SU-DHL-6 (cell line): ENCODE measurements at regions not wholly inside any gene's neighbourhood (a gene's known extent, or its start where the extent isn't known, plus 50 kb on each side); places are given as distances from the start of the nearest gene placed in this dataset.

ENCODE experiments used
- H2AFZ ChIP-seq: fragments of 200-600 bp; sonication (generic); 2 replicates; pipeline ENCODE4 v1.6.1; 2014; ENCODE audit warnings: low read depth, mild to moderate bottlenecking, moderate library complexity, mixed read lengths, antibody characterized with exemption, low read length; ENCODE audit not compliant: severe bottlenecking
- H3F3A ChIP-seq: fragments of 200-600 bp; shearing (Covaris generic); 2 replicates; pipeline ENCODE4 v1.6.0; 2016; ENCODE audit warnings: antibody characterized with exemption, mild to moderate bottlenecking; ENCODE audit not compliant: insufficient read depth
- H3K27ac ChIP-seq: fragments of 200-600 bp; sonication (generic); 2 replicates; pipeline ENCODE4 v1.5.1; 2016; ENCODE audit warnings: low read depth, mild to moderate bottlenecking, low read length, moderate library complexity, mixed read lengths
- H3K27me3 ChIP-seq: fragments of 200-600 bp; sonication (generic), shearing (Covaris generic); 2 replicates; pipeline ENCODE4 v1.6.0; 2014; ENCODE audit warnings: mild to moderate bottlenecking, low read length
- H3K36me3 ChIP-seq: fragments of 200-600 bp; sonication (generic); 2 replicates; pipeline ENCODE4 v1.6.1; 2014; ENCODE audit warnings: mild to moderate bottlenecking, low read length, mixed read lengths
- H3K4me2 ChIP-seq: fragments of 300-600, 200-600 bp; shearing (Covaris generic), sonication (generic); 2 replicates; pipeline ENCODE4 v1.6.0; 2014; ENCODE audit warnings: low read length, low read depth, mild to moderate bottlenecking; ENCODE audit not compliant: poor library complexity, severe bottlenecking
- H3K4me3 ChIP-seq: fragments of 200-600 bp; sonication (generic); 2 replicates; pipeline ENCODE4 v1.5.1; 2014; ENCODE audit warnings: antibody characterized with exemption, low read length, mild to moderate bottlenecking, mixed read lengths; ENCODE audit not compliant: insufficient read depth, poor library complexity, severe bottlenecking
- H3K79me2 ChIP-seq: fragments of 200-600 bp; sonication (generic); 2 replicates; pipeline ENCODE4 v1.6.1; 2014; ENCODE audit warnings: mild to moderate bottlenecking, low read length, moderate library complexity; ENCODE audit not compliant: insufficient read depth
- H3K9ac ChIP-seq: fragments of 200-600 bp; sonication (generic); 2 replicates; pipeline ENCODE4 v1.7.0; 2014; ENCODE audit warnings: mild to moderate bottlenecking, low read length
- H3K9me2 ChIP-seq: fragments of 200-600 bp; sonication (generic); replicated peaks from 2 replicates; pipeline ENCODE4 v1.6.1; 2014; ENCODE audit warnings: low read length; ENCODE audit not compliant: insufficient read depth
- H3K9me3 ChIP-seq: fragments of 200-600 bp; sonication (generic); 2 replicates; pipeline ENCODE4 v1.6.1; 2014; ENCODE audit warnings: low read length, mixed read lengths; ENCODE audit not compliant: insufficient read depth
- H4K20me1 ChIP-seq: fragments of 200-600 bp; sonication (generic); 2 replicates; pipeline ENCODE4 v1.6.1; 2014; ENCODE audit warnings: low read depth, mild to moderate bottlenecking, antibody characterized with exemption, low read length, moderate library complexity, mixed read lengths
- CTCF ChIP-seq: fragments of 200-600 bp; sonication (generic); IDR thresholded peaks from one replicate; pipeline ENCODE4 v1.5.1; 2017; ENCODE audit warnings: antibody characterized with exemption, mild to moderate bottlenecking, low read length, moderate library complexity; ENCODE audit not compliant: insufficient read depth, poor library complexity, severe bottlenecking
- EZH2phosphoT487 ChIP-seq: fragments of 200-600 bp; sonication (generic), shearing (Covaris generic); conservative IDR thresholded peaks from 2 replicates; pipeline ENCODE4 v1.6.1; 2018; ENCODE audit warnings: mild to moderate bottlenecking, antibody characterized with exemption, low read length, moderate library complexity, mixed read lengths

GRCh38 chr14:98608071-98609060, 663.6 kb downstream of the BCL11B start:
- Histone ChIP-seq H4K20me1 (no peaks in the 10 kb centered on the region), H3K36me3 (no peaks in the 10 kb centered on the region), H3K27ac (no peak overlapping the region), H3K79me2 (no peaks in the 10 kb centered on the region), H3K27me3 (no peaks in the 10 kb centered on the region), H3K9me2 (no peaks in the 10 kb centered on the region), H3F3A (no peaks in the 10 kb centered on the region), H3K9ac (no peak overlapping the region), H3K4me2 (no peak overlapping the region), H3K9me3 (no peaks in the 10 kb centered on the region), H3K4me3 (no peak overlapping the region), H2AFZ (no peak overlapping the region)
- TF ChIP-seq CTCF (no peak), EZH2phosphoT487 (no peak)

DNA sequence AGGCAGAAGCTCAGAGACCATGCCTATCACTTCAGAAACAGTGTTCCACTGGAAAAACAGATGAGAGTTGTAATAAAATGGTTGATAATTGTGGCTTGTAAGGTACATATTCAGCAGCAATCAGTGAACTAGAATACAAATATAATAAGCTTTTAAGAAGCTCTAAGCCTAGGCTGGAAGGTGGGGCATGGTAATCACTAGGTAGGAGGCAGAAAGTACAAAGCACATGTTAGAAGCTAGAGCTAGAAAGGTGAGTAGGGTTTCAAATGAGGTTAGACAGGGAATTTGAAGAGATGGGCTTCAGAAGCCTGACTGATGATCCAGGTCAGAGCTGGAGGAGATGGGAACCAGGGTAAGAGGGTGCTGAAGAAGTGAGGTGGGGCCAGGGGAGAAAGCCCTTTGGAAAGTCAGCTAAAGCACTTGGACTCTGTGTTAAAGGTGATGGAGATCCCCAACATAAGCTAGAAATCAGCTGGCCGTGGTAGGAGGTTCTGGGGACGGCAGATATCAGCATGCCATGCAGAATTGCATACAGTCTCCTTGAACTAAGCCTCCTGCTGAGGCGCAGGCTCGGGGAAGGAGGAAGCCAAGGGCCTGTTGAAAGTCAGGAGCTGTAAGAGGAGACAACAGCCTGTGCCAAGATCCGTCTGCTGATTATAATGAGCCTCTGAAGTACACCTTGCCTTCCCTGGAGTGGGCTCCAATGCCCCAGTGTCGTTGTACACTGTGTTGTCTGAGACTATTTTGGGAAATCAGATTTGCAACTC, 659.4 kb downstream of the BCL11B start:
- peaks cover 3% of the 10 kb centered on the region; the same call in 1 of the 2 replicates for H3K9me3 ChIP-seq
- no peaks in the 10 kb centered on the region for H3F3A ChIP-seq
- H3K9me2 ChIP-seq: no peaks in the 10 kb centered on the region
- no peak overlapping the region for H3K4me2 ChIP-seq
- TF ChIP-seq CTCF: no peak
- no peak for TF ChIP-seq EZH2phosphoT487
- no peak overlapping the region for H3K4me3 ChIP-seq
- H4K20me1 ChIP-seq: no peaks in the 10 kb centered on the region
- no peak overlapping the region for H3K9ac ChIP-seq
- no peaks in the 10 kb centered on the region for H3K79me2 ChIP-seq
- no peaks in the 10 kb centered on the region for H3K27me3 ChIP-seq
- H3K27ac ChIP-seq: no peak overlapping the region
- no peak overlapping the region for H2AFZ ChIP-seq
- no peaks in the 10 kb centered on the region for H3K36me3 ChIP-seq

DNA sequence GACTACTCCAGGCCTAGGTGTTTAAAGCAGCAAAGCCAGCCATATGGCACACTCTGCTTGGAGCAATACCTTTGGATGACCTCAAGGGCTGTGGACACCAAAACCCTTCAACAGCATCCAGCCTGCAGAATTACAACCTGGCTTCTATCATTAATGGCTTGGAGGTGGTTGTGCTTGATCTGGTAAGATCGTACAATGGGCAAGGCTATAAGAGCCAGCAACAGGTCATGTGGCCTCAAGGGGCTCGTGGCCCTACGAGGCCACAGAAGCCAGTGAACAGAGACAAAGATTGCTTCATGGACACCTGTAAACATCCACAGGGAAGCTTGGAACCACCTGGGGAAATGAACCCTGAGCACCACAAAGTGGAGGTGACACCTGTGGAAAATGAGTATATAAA, 657.3 kb downstream of the BCL11B start:
- Histone ChIP-seq H3K9me2 (no peaks in the 10 kb centered on the region), H3K4me2 (no peak overlapping the region), H3K9ac (no peak overlapping the region), H3K4me3 (no peak overlapping the region), H2AFZ (no peak overlapping the region), H3K79me2 (no peaks in the 10 kb centered on the region), H3K27ac (no peak overlapping the region), H4K20me1 (no peaks in the 10 kb centered on the region), H3F3A (no peaks in the 10 kb centered on the region), H3K36me3 (no peaks in the 10 kb centered on the region), H3K9me3 (peaks cover 4% of the 10 kb centered on the region; the same call in 1 of the 2 replicates), H3K27me3 (no peaks in the 10 kb centered on the region)
- TF ChIP-seq EZH2phosphoT487: no peak
- TF ChIP-seq CTCF: no peak
